Gastrocnemius medialis (tissue), 4 donors: ENCODE measurements at regions not wholly inside any gene's neighbourhood (a gene's known extent, or its start where the extent isn't known, plus 50 kb on each side); places are given as distances from the start of the nearest gene placed in this dataset.

Experiments used
- ATAC-seq, 2 donors: fragments of 150-250 bp; one replicate each; pipeline ENCODE4 v1.9.1; 2016
- DNase-seq, 2 donors: peaks; one replicate each; pipeline ENCODE4 v3.0.0-alpha.2; 2019
- H3K27ac ChIP-seq, 4 donors: fragments of 200-600 bp; sonication (generic); 1 replicate in 1 of 4; 2 replicates in 3 of 4; pipeline ENCODE4 v1.5.1; 2016 to 2018; ENCODE audit warnings: mild to moderate bottlenecking in 2 of 4, moderate library complexity in 1 of 4
- H3K27me3 ChIP-seq, 3 donors: fragments of 200-600 bp; sonication (generic) in 2 of 3; 1 replicate in 1 of 3; 2 replicates in 2 of 3; pipeline versions ENCODE4 v1.5.1 to v1.6.0; 2016 to 2019; ENCODE audit warnings: mild to moderate bottlenecking in 1 of 3, moderate library complexity in 1 of 3
- H3K36me3 ChIP-seq, 2 donors: fragments of 200-600 bp; sonication (generic) in 1 of 2; one replicate each; pipeline ENCODE4 v1.5.1; 2017 to 2018
- H3K4me1 ChIP-seq, 2 donors: fragments of 200-600 bp; sonication (generic) in 1 of 2; one replicate each; pipeline ENCODE4 v1.5.1; 2016 to 2017; ENCODE audit warnings: mild to moderate bottlenecking in 2 of 2
- H3K4me3 ChIP-seq, 4 donors: fragments of 200-600 bp; sonication (generic) in 3 of 4; 1 replicate in 1 of 4; 2 replicates in 3 of 4; pipeline ENCODE4 v1.5.1; 2016 to 2019; ENCODE audit warnings: mild to moderate bottlenecking in 2 of 4
- H3K9me3 ChIP-seq, 3 donors: fragments of 200-600 bp; sonication (generic) in 2 of 3; 1 replicate in 1 of 3; 2 replicates in 2 of 3; pipeline ENCODE4 v1.5.1; 2016 to 2019
- POLR2A ChIP-seq, 2 donors: fragments of 450-650 bp; IDR thresholded peaks; one replicate each; pipeline ENCODE4 v1.6.1; 2017; ENCODE audit warnings: antibody characterized with exemption in 2 of 2, mild to moderate bottlenecking in 2 of 2, moderate library complexity in 2 of 2
- in situ Hi-C, 4 donors: fragments of 200-750 bp; cut with MboI; loops; one replicate each; pipeline versions ENCODE4 v1.15.0 to v1.8.0; 2017; ENCODE audit warnings: low sequenced_read_pairs in 4 of 4
- intact Hi-C: fragments of 100-400 bp; cut with DNase I; formaldehyde crosslinking; loops from one replicate; pipeline ENCODE4 v1.15.1; 2023; ENCODE audit warnings: low total_unique reads
- TF ChIP-seq, protein P1 (sequence below), 5 experiments: fragments of 450-650 bp in 3 of 5; fragments of 200-600 bp in 2 of 5; sonication (generic) in 2 of 5; IDR thresholded peaks in 4 of 5; conservative IDR thresholded peaks in 1 of 5; 1 replicate in 4 of 5; 2 replicates in 1 of 5; pipeline ENCODE4 v1.5.1; 2016 to 2019; ENCODE audit warnings: antibody characterized with exemption in 5 of 5, mild to moderate bottlenecking in 3 of 5, moderate library complexity in 3 of 5

DNA sequence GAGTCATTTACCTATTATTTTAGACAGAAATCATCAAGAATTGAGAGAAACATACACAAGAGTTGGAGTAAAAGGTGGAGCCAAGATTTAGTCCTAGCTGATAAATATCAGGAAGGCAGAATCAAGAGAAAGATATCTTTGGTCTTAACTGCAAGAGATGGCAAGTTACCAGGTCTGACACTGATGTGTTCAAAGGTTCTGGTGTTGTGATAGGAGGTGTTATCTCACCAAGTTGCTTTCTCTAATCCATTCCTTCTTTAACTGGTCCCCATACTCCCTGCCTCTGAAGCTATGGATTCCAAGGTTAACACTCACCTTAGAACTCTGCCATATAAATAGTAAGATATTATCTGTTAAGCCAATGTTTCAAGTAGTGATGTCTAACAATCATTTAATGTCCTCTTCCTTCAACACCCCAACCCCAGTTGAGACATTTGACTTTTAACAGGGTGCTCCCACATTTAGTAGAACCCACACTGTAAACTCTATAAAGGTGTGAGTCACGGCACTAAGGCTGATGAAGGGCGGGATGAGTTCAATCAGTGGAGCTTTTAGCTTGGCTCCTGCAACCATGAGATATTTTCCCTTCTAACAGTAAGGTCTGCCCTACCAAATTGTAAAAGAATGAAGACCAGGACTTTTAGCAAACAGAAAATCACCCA, 333.7 kb downstream of the RND3 start:
- in situ Hi-C loops = no loop called here

DNA sequence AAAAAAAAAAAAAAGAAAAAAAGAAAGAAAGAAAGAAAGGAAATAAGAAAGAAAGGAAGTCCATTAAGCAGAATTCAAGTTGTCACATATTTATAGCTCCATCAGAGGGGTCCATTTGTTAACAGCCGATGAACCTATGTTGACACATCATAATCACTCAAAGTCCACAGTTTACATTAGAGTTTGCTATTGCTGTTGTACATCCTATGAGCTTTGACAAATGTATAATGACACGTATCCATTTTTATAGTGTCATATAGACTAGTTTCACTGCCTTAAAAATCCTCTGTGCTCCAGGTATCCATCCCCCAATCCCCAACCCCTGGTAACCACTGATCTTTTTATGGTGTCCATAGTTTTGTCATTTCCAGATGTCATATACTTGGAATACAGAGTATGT, 335.2 kb downstream of the RND3 start:
- ATAC-seq = no peak
- Histone ChIP-seq H3K36me3 (no peaks in the 10 kb centered on the region), H3K27me3 (no peaks in the 10 kb centered on the region), H3K9me3 (no peaks in the 10 kb centered on the region), H3K4me3 (no peak overlapping the region), H3K27ac (no peak overlapping the region), H3K4me1 (no peaks in the 10 kb centered on the region)
- no peak for TF ChIP-seq POLR2A (IDR thresholded peaks at IDR 0.05)
- TF ChIP-seq, protein P1, sequence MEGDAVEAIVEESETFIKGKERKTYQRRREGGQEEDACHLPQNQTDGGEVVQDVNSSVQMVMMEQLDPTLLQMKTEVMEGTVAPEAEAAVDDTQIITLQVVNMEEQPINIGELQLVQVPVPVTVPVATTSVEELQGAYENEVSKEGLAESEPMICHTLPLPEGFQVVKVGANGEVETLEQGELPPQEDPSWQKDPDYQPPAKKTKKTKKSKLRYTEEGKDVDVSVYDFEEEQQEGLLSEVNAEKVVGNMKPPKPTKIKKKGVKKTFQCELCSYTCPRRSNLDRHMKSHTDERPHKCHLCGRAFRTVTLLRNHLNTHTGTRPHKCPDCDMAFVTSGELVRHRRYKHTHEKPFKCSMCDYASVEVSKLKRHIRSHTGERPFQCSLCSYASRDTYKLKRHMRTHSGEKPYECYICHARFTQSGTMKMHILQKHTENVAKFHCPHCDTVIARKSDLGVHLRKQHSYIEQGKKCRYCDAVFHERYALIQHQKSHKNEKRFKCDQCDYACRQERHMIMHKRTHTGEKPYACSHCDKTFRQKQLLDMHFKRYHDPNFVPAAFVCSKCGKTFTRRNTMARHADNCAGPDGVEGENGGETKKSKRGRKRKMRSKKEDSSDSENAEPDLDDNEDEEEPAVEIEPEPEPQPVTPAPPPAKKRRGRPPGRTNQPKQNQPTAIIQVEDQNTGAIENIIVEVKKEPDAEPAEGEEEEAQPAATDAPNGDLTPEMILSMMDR (IDR thresholded peaks at IDR 0.05 in 4 of 5, conservative IDR thresholded peaks at IDR 0.05 in 1 of 5) = no peak
- in situ Hi-C loops (no loop called here), intact Hi-C loops (no loop called here)
- DNase-seq = no peak

More for the DNA sequence above, 333.7 kb downstream of the RND3 start:
- no peak overlapping the region for H3K4me3 ChIP-seq
- DNase-seq (no peak), ATAC-seq (no peak)
- TF ChIP-seq, protein P1 (IDR thresholded peaks at IDR 0.05 in 4 of 5, conservative IDR thresholded peaks at IDR 0.05 in 1 of 5) = no peak
- TF ChIP-seq POLR2A (IDR thresholded peaks at IDR 0.05) = no peak
- H3K27me3 ChIP-seq = no peaks in the 10 kb centered on the region
- H3K4me1 ChIP-seq = no peaks in the 10 kb centered on the region
- no peaks in the 10 kb centered on the region for H3K36me3 ChIP-seq
- no peak overlapping the region for H3K27ac ChIP-seq
- intact Hi-C loops = no loop called here
- no peaks in the 10 kb centered on the region for H3K9me3 ChIP-seq

DNA sequence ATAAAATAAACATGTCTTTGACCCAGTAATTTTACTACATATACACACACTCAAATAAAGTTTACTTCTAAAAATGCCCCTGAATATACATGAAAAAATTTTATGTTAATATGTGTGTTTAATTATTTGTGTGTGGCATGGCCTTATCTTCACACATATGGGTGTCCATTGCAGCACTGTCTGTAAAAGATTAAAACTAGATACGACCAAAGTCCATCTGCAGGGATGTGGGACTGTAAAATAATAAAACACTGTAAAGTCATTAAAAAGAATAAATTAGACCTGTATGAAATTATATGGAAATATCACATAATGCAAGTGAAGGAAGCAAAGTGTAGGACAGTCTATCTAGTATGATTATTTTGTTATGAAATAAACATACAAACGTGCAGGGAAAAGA, 337.3 kb downstream of the RND3 start:
- intact Hi-C loops (no loop called here), in situ Hi-C loops (no loop called here)
- Histone ChIP-seq H3K36me3 (no peaks in the 10 kb centered on the region), H3K27me3 (no peaks in the 10 kb centered on the region), H3K27ac (no peak overlapping the region), H3K4me3 (no peak overlapping the region), H3K9me3 (no peaks in the 10 kb centered on the region), H3K4me1 (no peaks in the 10 kb centered on the region)
- TF ChIP-seq POLR2A (IDR thresholded peaks at IDR 0.05) = no peak
- TF ChIP-seq, protein P1 (IDR thresholded peaks at IDR 0.05 in 4 of 5, conservative IDR thresholded peaks at IDR 0.05 in 1 of 5) = no peak
- ATAC-seq (no peak), DNase-seq (no peak)

DNA sequence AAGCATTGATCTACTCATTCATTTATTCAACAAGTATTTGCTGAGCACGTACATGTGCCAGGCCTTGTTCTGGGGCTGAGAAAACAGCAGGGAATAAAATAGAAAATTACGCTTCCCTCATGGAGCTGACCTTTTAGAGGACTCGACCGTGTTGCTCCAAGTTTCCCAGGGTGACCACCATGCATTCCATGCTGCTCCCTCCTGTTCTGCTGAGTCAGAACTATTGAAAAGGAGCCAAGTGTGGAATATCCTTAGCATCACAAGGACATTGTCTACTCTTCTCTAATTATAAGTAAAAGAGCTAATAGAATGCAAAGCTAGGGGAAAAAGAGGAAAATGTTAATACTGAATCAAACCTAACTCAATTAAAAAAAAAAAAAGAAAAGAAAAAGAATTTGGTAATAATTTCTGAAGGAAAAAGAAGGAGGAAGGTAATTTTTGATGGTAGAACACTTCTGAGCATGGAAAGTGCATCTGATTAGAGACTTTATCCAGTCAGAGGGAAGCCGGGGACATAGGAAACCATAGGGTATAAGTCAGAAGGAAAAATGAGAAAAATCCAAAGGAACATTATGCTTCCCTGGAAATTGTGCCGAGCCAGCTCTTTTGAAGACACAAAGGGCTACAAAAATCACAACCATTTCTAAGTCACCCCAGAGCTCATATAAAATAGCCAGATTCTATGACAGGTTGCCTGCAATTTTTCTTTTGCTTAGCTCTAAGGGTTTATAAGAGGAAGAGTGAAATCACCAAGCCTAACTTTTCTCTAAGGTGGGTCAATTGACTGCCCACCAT, 339.4 kb downstream of the RND3 start:
- intact Hi-C loops = no loop called here
- DNase-seq (no peak), ATAC-seq (no peak)
- Histone ChIP-seq H3K4me3 (no peak overlapping the region), H3K4me1 (no peaks in the 10 kb centered on the region), H3K36me3 (no peaks in the 10 kb centered on the region), H3K27ac (no peak overlapping the region), H3K9me3 (no peaks in the 10 kb centered on the region), H3K27me3 (no peaks in the 10 kb centered on the region)
- in situ Hi-C loops = no loop called here
- TF ChIP-seq, protein P1 (IDR thresholded peaks at IDR 0.05 in 4 of 5, conservative IDR thresholded peaks at IDR 0.05 in 1 of 5) = no peak
- TF ChIP-seq POLR2A (IDR thresholded peaks at IDR 0.05) = no peak
